CD4-positive, alpha-beta T cell (primary cell): ENCODE measurements at regions not wholly inside any gene's neighbourhood (a gene's known extent, or its start where the extent isn't known, plus 50 kb on each side); places are given as distances from the start of the nearest gene placed in this dataset.

Source experiments
- ATAC-seq: fragments of 200-7000 bp; cut with Tn5 transposase; one replicate; pipeline ENCODE4 v1.10.0; 2022; ENCODE audit warnings: mild to moderate bottlenecking; ENCODE audit not compliant: poor library complexity
- CTCF ChIA-PET: fragments of 350-600 bp; sonication (Branson Sonifier 250); formaldehyde crosslinking; loops from one replicate; lab custom pipeline; 2021; ENCODE audit warnings: antibody characterized with exemption, inconsistent platforms; lab: Charles Lee
- POLR2A ChIA-PET: fragments of 350-600 bp; sonication (Branson Sonifier 250); formaldehyde crosslinking; loops from one replicate; lab custom pipeline; 2021; ENCODE audit warnings: antibody characterized with exemption, inconsistent platforms; lab: Charles Lee
- DNase-seq, 14 experiments: peaks; one replicate each; pipeline ENCODE4 v3.0.0-alpha.2; 2013 to 2020; ENCODE audit warnings: mixed read lengths in 2 of 14
- H3K27ac ChIP-seq, 2 donors: one replicate each; pipeline versions ENCODE4 v1.5.1 to v1.7.0; 2013; ENCODE audit warnings: low read length in 2 of 2, low read depth in 1 of 2, mild to moderate bottlenecking in 1 of 2
- H3K27me3 ChIP-seq, 2 experiments: 1 replicate in 1 of 2; 2 replicates in 1 of 2; pipeline versions ENCODE4 v1.6.1 to v1.7.0; 2013; ENCODE audit warnings: low read length in 2 of 2, control low read depth in 1 of 2, mild to moderate bottlenecking in 1 of 2, moderate library complexity in 1 of 2; ENCODE audit not compliant: insufficient read depth in 2 of 2, control insufficient read depth in 1 of 2
- H3K36me3 ChIP-seq: one replicate; pipeline ENCODE4 v1.6.1; 2013; ENCODE audit warnings: low read length, control low read depth; ENCODE audit not compliant: insufficient read depth
- H3K4me1 ChIP-seq: one replicate; pipeline ENCODE4 v1.6.1; 2013; ENCODE audit warnings: low read length, control low read depth; ENCODE audit not compliant: insufficient read depth
- H3K4me3 ChIP-seq: one replicate; pipeline ENCODE4 v1.5.1; 2013; ENCODE audit warnings: mild to moderate bottlenecking, low read length, moderate library complexity
- H3K9me3 ChIP-seq, 2 experiments: 1 replicate in 1 of 2; 2 replicates in 1 of 2; pipeline versions ENCODE4 v1.6.1 to v1.7.0; 2013; ENCODE audit warnings: low read length in 2 of 2, mild to moderate bottlenecking in 2 of 2, control low read depth in 1 of 2, moderate library complexity in 1 of 2; ENCODE audit not compliant: control insufficient read depth in 1 of 2, insufficient read depth in 1 of 2
- H3K27ac Mint-ChIP-seq: one replicate; pipeline ENCODE4 v1.8.0; 2020; ENCODE audit warnings: mixed read lengths
- H3K27me3 Mint-ChIP-seq: one replicate; pipeline ENCODE4 v1.8.0; 2021; ENCODE audit warnings: mixed read lengths
- H3K36me3 Mint-ChIP-seq: one replicate; pipeline ENCODE4 v1.8.0; 2021; ENCODE audit warnings: low read depth, mixed read lengths
- H3K4me1 Mint-ChIP-seq: one replicate; pipeline ENCODE4 v1.8.0; 2021; ENCODE audit warnings: low read depth, mixed read lengths
- H3K4me3 Mint-ChIP-seq: one replicate; pipeline ENCODE4 v1.8.0; 2020; ENCODE audit warnings: mild to moderate bottlenecking, mixed read lengths
- H3K9me3 Mint-ChIP-seq: one replicate; pipeline ENCODE4 v1.8.0; 2020; ENCODE audit warnings: mixed read lengths
- intact Hi-C, 2 experiments: fragments of 100-400 bp; cut with DNase I in 1 of 2; cut with micrococcal nuclease in 1 of 2; formaldehyde crosslinking; loops; one replicate each; pipeline versions ENCODE4 v1.15.1 to v1.9.0; 2023 to 2025; cut with DNase I, micrococcal nuclease
- TF ChIP-seq, protein P1 (sequence below): fragments of 200-600 bp; IDR thresholded peaks from one replicate; pipeline ENCODE4 v1.8.0; 2022; ENCODE audit warnings: antibody characterized with exemption, mild to moderate bottlenecking

GRCh38 chr13:103926118-103926517 lies 859.9 kb upstream of the SLC10A2 start:
- TF ChIP-seq, protein P1, sequence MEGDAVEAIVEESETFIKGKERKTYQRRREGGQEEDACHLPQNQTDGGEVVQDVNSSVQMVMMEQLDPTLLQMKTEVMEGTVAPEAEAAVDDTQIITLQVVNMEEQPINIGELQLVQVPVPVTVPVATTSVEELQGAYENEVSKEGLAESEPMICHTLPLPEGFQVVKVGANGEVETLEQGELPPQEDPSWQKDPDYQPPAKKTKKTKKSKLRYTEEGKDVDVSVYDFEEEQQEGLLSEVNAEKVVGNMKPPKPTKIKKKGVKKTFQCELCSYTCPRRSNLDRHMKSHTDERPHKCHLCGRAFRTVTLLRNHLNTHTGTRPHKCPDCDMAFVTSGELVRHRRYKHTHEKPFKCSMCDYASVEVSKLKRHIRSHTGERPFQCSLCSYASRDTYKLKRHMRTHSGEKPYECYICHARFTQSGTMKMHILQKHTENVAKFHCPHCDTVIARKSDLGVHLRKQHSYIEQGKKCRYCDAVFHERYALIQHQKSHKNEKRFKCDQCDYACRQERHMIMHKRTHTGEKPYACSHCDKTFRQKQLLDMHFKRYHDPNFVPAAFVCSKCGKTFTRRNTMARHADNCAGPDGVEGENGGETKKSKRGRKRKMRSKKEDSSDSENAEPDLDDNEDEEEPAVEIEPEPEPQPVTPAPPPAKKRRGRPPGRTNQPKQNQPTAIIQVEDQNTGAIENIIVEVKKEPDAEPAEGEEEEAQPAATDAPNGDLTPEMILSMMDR, result no peak
- H3K4me1 ChIP-seq, result no peaks in the 10 kb centered on the region
- Mint-ChIP-seq H3K27me3 (no peaks in the 10 kb centered on the region), H3K9me3 (peaks cover 2% of the 10 kb centered on the region), H3K4me3 (no peak overlapping the region), H3K4me1 (no peaks in the 10 kb centered on the region), H3K27ac (no peak overlapping the region), H3K36me3 (no peaks in the 10 kb centered on the region)
- ATAC-seq, result no peak
- no peak overlapping the region for H3K4me3 ChIP-seq
- no peaks in the 10 kb centered on the region for H3K27me3 ChIP-seq
- no peaks in the 10 kb centered on the region for H3K36me3 ChIP-seq
- H3K9me3 ChIP-seq, result peaks cover 4 to 5% of the 10 kb centered on the region in 2 experiments
- ChIA-PET CTCF (no interaction called here), POLR2A (no interaction called here)
- intact Hi-C loops, result no loop called here
- no peak for DNase-seq
- no peak overlapping the region for H3K27ac ChIP-seq

- Mint-ChIP-seq H3K27me3 (no peaks in the 10 kb centered on the region), H3K36me3 (no peaks in the 10 kb centered on the region)
Measured at GRCh38 chr13:103908911-103909310, 842.7 kb upstream of the SLC10A2 start.

GRCh38 chr13:103908274-103908673 lies 842.1 kb upstream of the SLC10A2 start:
- TF ChIP-seq, protein P1, result no peak
- H3K9me3 ChIP-seq, result no peaks in the 10 kb centered on the region
- Mint-ChIP-seq H3K4me3 (no peak overlapping the region), H3K27me3 (no peaks in the 10 kb centered on the region), H3K27ac (no peak overlapping the region), H3K36me3 (no peaks in the 10 kb centered on the region), H3K4me1 (no peaks in the 10 kb centered on the region), H3K9me3 (peaks cover 2% of the 10 kb centered on the region)
- POLR2A ChIA-PET, result no interaction called here
- intact Hi-C loops, result no loop called here
- no peaks in the 10 kb centered on the region for H3K36me3 ChIP-seq
- no peak overlapping the region for H3K4me3 ChIP-seq
- DNase-seq (no peak), ATAC-seq (no peak)
- no peaks in the 10 kb centered on the region for H3K4me1 ChIP-seq
- CTCF ChIA-PET, result no interaction called here
- no peaks in the 10 kb centered on the region for H3K27me3 ChIP-seq
- no peak overlapping the region for H3K27ac ChIP-seq

More at GRCh38 chr13:103908911-103909310, 842.7 kb upstream of the SLC10A2 start:
- Histone ChIP-seq H3K9me3 (no peaks in the 10 kb centered on the region), H3K36me3 (no peaks in the 10 kb centered on the region), H3K4me1 (no peaks in the 10 kb centered on the region), H3K27me3 (no peaks in the 10 kb centered on the region), H3K27ac (no peak overlapping the region), H3K4me3 (no peak overlapping the region)
- Mint-ChIP-seq H3K27ac (no peak overlapping the region), H3K4me3 (no peak overlapping the region), H3K9me3 (peaks cover 2% of the 10 kb centered on the region), H3K4me1 (no peaks in the 10 kb centered on the region)
- CTCF ChIA-PET, result no interaction called here
- TF ChIP-seq, protein P1, result no peak
- POLR2A ChIA-PET, result no interaction called here
- DNase-seq (no peak), ATAC-seq (no peak)
- intact Hi-C loops, result no loop called here
